ENCODE measurements at regions not wholly inside any gene's neighbourhood (a gene's known extent, or its start where the extent isn't known, plus 50 kb on each side); places are given as distances from the start of the nearest gene placed in this dataset.

DNA sequence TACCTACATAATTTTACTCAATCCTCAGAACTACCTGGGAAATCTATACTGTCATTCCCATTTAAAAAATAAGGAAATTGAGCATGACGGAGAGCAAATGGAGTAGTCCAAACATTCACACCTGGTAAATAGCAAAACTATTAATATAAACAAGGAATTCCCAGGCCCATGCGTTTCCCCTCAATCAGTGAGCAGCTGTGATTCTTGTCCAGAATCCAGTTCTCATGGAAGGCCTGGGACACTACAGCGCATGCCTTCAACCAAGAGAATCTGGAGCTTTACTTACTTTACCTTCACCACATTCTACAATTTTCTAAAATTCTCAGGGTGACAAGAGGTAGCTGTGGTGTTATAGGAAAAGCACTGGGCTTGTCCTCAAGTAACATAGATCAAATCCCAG is 259.0 kb downstream of the LRATD1 start:
- no peaks in the 10 kb centered on the region for H3K36me3 ChIP-seq (replicated peaks in 1 of 2; ENCODE audit: control extremely low read depth in 1 of 2, control insufficient read depth in 1 of 2, extremely low read depth in 1 of 2, insufficient read depth in 2 of 2, low read length in 1 of 2)
- TF ChIP-seq EZH2 (IDR thresholded peaks at IDR 0.05; ENCODE audit: borderline replicate concordance, insufficient read depth, low read depth, low read length, poor library complexity, severe bottlenecking), result no peak
- TF ChIP-seq, protein P1, sequence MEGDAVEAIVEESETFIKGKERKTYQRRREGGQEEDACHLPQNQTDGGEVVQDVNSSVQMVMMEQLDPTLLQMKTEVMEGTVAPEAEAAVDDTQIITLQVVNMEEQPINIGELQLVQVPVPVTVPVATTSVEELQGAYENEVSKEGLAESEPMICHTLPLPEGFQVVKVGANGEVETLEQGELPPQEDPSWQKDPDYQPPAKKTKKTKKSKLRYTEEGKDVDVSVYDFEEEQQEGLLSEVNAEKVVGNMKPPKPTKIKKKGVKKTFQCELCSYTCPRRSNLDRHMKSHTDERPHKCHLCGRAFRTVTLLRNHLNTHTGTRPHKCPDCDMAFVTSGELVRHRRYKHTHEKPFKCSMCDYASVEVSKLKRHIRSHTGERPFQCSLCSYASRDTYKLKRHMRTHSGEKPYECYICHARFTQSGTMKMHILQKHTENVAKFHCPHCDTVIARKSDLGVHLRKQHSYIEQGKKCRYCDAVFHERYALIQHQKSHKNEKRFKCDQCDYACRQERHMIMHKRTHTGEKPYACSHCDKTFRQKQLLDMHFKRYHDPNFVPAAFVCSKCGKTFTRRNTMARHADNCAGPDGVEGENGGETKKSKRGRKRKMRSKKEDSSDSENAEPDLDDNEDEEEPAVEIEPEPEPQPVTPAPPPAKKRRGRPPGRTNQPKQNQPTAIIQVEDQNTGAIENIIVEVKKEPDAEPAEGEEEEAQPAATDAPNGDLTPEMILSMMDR (IDR thresholded peaks at IDR 0.05), result no peak
- no peaks in the 10 kb centered on the region for H3K4me1 Mint-ChIP-seq
- ChIA-PET CTCF (no interaction called here), POLR2A (no interaction called here)
- no peaks in the 10 kb centered on the region for H3K9me3 ChIP-seq (ENCODE audit: control extremely low read depth in 1 of 3, control insufficient read depth in 2 of 3, insufficient read depth in 1 of 3, low read length in 2 of 3)
- no peak overlapping the region for H3K27ac ChIP-seq (ENCODE audit: low read length in 2 of 2)
- no peaks in the 10 kb centered on the region for H4K20me1 ChIP-seq (ENCODE audit: control insufficient read depth, insufficient read depth, low read length, poor library complexity, severe bottlenecking)
- peaks cover 3% of the 10 kb centered on the region for H3K9me3 Mint-ChIP-seq (ENCODE audit: insufficient read depth)
- no peak overlapping the region for H3K4me3 Mint-ChIP-seq
- no peak overlapping the region for H3K4me3 ChIP-seq (ENCODE audit: control extremely low read depth in 1 of 5, extremely low read depth in 1 of 5, insufficient read depth in 1 of 5, low read depth in 2 of 5, low read length in 4 of 5)
- H3K79me2 ChIP-seq (ENCODE audit: control insufficient read depth, insufficient read depth, low read length), result no peaks in the 10 kb centered on the region
- H3K27ac Mint-ChIP-seq, result no peak overlapping the region
- ATAC-seq (ENCODE audit: low read depth) (no peak), DNase-seq (no peak)
- H3K4me1 ChIP-seq (ENCODE audit: control insufficient read depth in 2 of 2, insufficient read depth in 2 of 2, low read length in 2 of 2), result no peaks in the 10 kb centered on the region
- H2AFZ ChIP-seq (ENCODE audit: insufficient read depth, low read depth, low read length, poor library complexity, severe bottlenecking), result no peak overlapping the region
- H3K9ac ChIP-seq (ENCODE audit: low read length), result no peak overlapping the region
- no peaks in the 10 kb centered on the region for H3K27me3 Mint-ChIP-seq
- WGBS (ENCODE audit: insufficient coverage), result 95% methylated on average over 2 of the region's 3 CpGs
- intact Hi-C loops (cut with micrococcal nuclease), result no loop called here
- H3K27me3 ChIP-seq (replicated peaks in 1 of 4; ENCODE audit: control extremely low read depth in 1 of 4, control insufficient read depth in 3 of 4, insufficient read depth in 4 of 4, low read length in 3 of 4), result no peaks in the 10 kb centered on the region
- H3K4me2 ChIP-seq (replicated peaks; ENCODE audit: low read depth, low read length, poor library complexity, severe bottlenecking), result no peak overlapping the region

DNA sequence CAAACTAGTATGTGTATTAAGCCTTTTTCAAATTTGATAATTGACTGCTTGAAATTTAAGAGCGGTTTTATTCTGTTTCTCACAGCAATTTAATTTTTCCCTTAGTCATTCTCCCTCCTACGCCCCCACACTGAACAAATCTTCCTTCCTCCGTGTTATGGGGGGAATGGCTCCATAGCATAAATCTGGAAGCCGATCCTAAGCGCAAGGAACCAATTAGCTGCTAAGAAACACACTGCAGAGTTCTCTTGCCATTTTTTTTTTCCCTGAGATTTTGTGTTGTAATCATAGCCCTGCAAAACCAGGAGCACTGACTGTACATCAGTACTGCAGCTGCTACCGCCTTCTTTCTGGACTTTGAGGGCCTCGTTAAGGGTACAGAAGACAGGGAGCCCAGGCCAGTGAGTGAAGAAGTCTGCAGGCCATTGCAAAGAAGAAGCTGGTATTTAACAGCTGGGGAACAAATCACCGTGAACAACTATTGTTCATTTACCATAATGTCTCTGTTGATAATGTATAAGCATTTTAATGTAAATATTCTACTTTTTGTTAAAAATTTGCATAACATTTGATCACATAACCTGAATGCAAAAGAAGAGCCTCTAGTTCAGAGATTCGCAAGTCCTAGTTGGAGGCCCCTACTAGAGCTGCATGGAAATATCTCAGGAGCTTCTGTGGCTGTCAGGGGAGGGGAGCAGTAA is 264.0 kb downstream of the LRATD1 start:
- no peak overlapping the region for H3K4me3 ChIP-seq (ENCODE audit: control extremely low read depth in 1 of 5, extremely low read depth in 1 of 5, insufficient read depth in 1 of 5, low read depth in 2 of 5, low read length in 4 of 5)
- Mint-ChIP-seq H3K27me3 (peaks cover 4% of the 10 kb centered on the region), H3K4me3 (no peak overlapping the region), H3K4me1 (no peaks in the 10 kb centered on the region), H3K9me3 (ENCODE audit: insufficient read depth) (peaks cover 3% of the 10 kb centered on the region), H3K27ac (no peak overlapping the region)
- H3K9me3 ChIP-seq (ENCODE audit: control extremely low read depth in 1 of 3, control insufficient read depth in 2 of 3, insufficient read depth in 1 of 3, low read length in 2 of 3), result no peaks in the 10 kb centered on the region
- CTCF ChIA-PET, result no interaction called here
- POLR2A ChIA-PET, result no interaction called here
- no peak overlapping the region for H3K4me2 ChIP-seq (replicated peaks; ENCODE audit: low read depth, low read length, poor library complexity, severe bottlenecking)
- no peak overlapping the region for H2AFZ ChIP-seq (ENCODE audit: insufficient read depth, low read depth, low read length, poor library complexity, severe bottlenecking)
- intact Hi-C loops (cut with micrococcal nuclease), result no loop called here
- no peaks in the 10 kb centered on the region for H4K20me1 ChIP-seq (ENCODE audit: control insufficient read depth, insufficient read depth, low read length, poor library complexity, severe bottlenecking)
- no peaks in the 10 kb centered on the region for H3K79me2 ChIP-seq (ENCODE audit: control insufficient read depth, insufficient read depth, low read length)
- TF ChIP-seq EZH2 (IDR thresholded peaks at IDR 0.05; ENCODE audit: borderline replicate concordance, insufficient read depth, low read depth, low read length, poor library complexity, severe bottlenecking), result no peak
- TF ChIP-seq, protein P1 (IDR thresholded peaks at IDR 0.05), result no peak
- no peak overlapping the region for H3K9ac ChIP-seq (ENCODE audit: low read length)
- ATAC-seq (ENCODE audit: low read depth), result no peak
- H3K36me3 ChIP-seq (replicated peaks in 1 of 2; ENCODE audit: control extremely low read depth in 1 of 2, control insufficient read depth in 1 of 2, extremely low read depth in 1 of 2, insufficient read depth in 2 of 2, low read length in 1 of 2), result no peaks in the 10 kb centered on the region
- WGBS (ENCODE audit: insufficient coverage), result 97% methylated on average over 4 of the region's 9 CpGs
- H3K27ac ChIP-seq (ENCODE audit: low read length in 2 of 2), result no peak overlapping the region
- no peaks in the 10 kb centered on the region for H3K27me3 ChIP-seq (replicated peaks in 1 of 4; ENCODE audit: control extremely low read depth in 1 of 4, control insufficient read depth in 3 of 4, insufficient read depth in 4 of 4, low read length in 3 of 4)
- no peaks in the 10 kb centered on the region for H3K4me1 ChIP-seq (ENCODE audit: control insufficient read depth in 2 of 2, insufficient read depth in 2 of 2, low read length in 2 of 2)
- DNase-seq, result no peak

Data from B cell (primary cell).